Adipocyte (in vitro differentiated cells): ENCODE measurements at regions not wholly inside any gene's neighbourhood (a gene's known extent, or its start where the extent isn't known, plus 50 kb on each side); places are given as distances from the start of the nearest gene placed in this dataset.

ENCODE experiments used
- DNase-seq: peaks from one replicate; pipeline ENCODE4 v3.0.0-alpha.2; 2015; ENCODE audit warnings: low read depth
- H3K27me3 ChIP-seq: replicated peaks from 2 replicates; pipeline ENCODE4 v1.7.0; 2013; ENCODE audit warnings: mild to moderate bottlenecking, low read length, moderate library complexity; ENCODE audit not compliant: control insufficient read depth, insufficient read depth
- H3K36me3 ChIP-seq: 2 replicates; pipeline ENCODE4 v1.7.0; 2013; ENCODE audit warnings: low read length, mild to moderate bottlenecking, moderate library complexity; ENCODE audit not compliant: control insufficient read depth, insufficient read depth, severe bottlenecking
- H3K4me1 ChIP-seq: 2 replicates; pipeline ENCODE4 v1.7.0; 2013; ENCODE audit warnings: mild to moderate bottlenecking, low read length, moderate library complexity; ENCODE audit not compliant: control insufficient read depth, insufficient read depth
- H3K4me3 ChIP-seq: 2 replicates; pipeline ENCODE4 v1.7.0; 2013; ENCODE audit warnings: mild to moderate bottlenecking, low read length, moderate library complexity
- H3K9ac ChIP-seq: 2 replicates; pipeline ENCODE4 v1.7.0; 2013; ENCODE audit warnings: mild to moderate bottlenecking, low read length, moderate library complexity
- H3K9me3 ChIP-seq: 2 replicates; pipeline ENCODE4 v1.7.0; 2013; ENCODE audit warnings: mild to moderate bottlenecking, low read length, moderate library complexity; ENCODE audit not compliant: control insufficient read depth

GRCh38 chr9:13963005-13963653 lies 350.8 kb downstream of the NFIB start:
- H3K4me1 ChIP-seq = peaks cover 25% of the 10 kb centered on the region
- no peaks in the 10 kb centered on the region for H3K36me3 ChIP-seq
- H3K4me3 ChIP-seq = no peak overlapping the region
- DNase-seq = no peak
- H3K27me3 ChIP-seq = no peaks in the 10 kb centered on the region
- no peak overlapping the region for H3K9ac ChIP-seq
- no peaks in the 10 kb centered on the region for H3K9me3 ChIP-seq

GRCh38 chr9:13962006-13962405 lies 351.9 kb downstream of the NFIB start:
- Histone ChIP-seq H3K36me3 (no peaks in the 10 kb centered on the region), H3K9me3 (no peaks in the 10 kb centered on the region), H3K4me1 (peaks cover 29% of the 10 kb centered on the region), H3K27me3 (no peaks in the 10 kb centered on the region), H3K9ac (peak overlapping the region; percentile 9), H3K4me3 (peak overlapping the region; percentile 8)
- DNase-seq = no peak

GRCh38 chr9:13960011-13960765 lies 353.8 kb downstream of the NFIB start:
- Histone ChIP-seq H3K36me3 (no peaks in the 10 kb centered on the region), H3K9me3 (no peaks in the 10 kb centered on the region), H3K4me1 (peaks cover 30% of the 10 kb centered on the region), H3K27me3 (no peaks in the 10 kb centered on the region), H3K4me3 (no peak overlapping the region), H3K9ac (no peak overlapping the region)
- DNase-seq = no peak

DNA sequence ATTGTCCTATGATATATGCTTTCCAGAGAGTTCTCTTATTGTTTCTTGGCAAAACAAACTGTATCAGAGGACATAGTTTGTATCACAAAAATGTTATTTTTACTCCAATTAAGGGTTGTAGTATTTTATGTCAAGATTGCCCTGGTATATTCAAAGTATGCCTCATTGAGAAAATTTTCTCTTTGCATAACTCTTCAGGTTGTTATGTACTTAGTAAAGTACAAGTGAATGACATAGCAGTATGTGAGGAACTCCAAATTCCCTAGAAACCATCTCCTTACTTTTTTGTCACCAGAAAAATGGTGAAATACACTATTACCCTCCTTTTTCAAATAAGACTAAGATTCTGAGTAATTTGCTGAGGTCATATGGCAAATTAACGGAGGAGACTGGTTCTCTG lies 355.3 kb downstream of the NFIB start:
- no peaks in the 10 kb centered on the region for H3K27me3 ChIP-seq
- DNase-seq = no peak
- H3K4me3 ChIP-seq = no peak overlapping the region
- H3K4me1 ChIP-seq = peaks cover 30% of the 10 kb centered on the region
- no peaks in the 10 kb centered on the region for H3K9me3 ChIP-seq
- H3K9ac ChIP-seq = no peak overlapping the region
- H3K36me3 ChIP-seq = no peaks in the 10 kb centered on the region

GRCh38 chr9:13957089-13957488 lies 356.9 kb downstream of the NFIB start:
- Histone ChIP-seq H3K9ac (no peak overlapping the region), H3K4me3 (no peak overlapping the region), H3K9me3 (no peaks in the 10 kb centered on the region), H3K36me3 (no peaks in the 10 kb centered on the region), H3K27me3 (no peaks in the 10 kb centered on the region), H3K4me1 (peaks cover 27% of the 10 kb centered on the region)
- DNase-seq = no peak

DNA sequence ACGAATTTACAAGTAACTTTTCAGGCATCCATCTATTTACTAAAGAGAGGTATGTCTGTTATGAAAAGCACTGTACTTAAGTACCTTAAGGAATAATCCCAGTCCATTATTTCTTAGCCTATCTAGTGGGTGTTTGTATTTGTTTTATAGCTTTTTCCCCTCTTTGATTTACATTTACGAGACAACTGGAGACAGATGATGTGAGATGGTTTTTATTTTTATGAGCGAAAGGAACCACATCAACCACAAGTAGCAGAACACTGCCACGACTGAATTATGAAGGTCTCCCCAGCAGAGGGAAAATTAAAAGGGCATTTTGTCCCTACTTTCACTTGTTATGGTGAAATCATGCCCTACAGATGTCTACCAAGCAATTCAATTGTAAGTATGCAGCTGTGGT lies 357.8 kb downstream of the NFIB start:
- no peak overlapping the region for H3K4me3 ChIP-seq
- no peak for DNase-seq

DNA sequence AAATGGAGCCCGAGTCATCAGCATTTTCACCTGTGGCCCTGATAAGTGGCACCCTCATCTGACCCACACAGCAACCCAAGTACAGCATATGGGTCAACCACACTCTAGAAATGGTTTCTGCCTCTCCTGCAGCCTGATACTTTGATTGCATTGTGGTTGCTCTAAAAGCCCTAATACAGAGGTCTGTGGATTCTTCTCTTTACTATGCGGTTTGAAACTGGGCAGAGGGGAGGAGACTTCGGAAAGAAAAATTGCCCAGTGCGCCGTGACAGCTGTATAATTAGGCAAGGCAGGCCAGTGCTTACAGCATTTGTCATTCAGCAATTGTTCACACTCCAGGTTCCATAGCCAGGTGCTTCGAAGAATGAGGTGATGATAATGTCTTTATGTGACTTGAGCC lies 361.0 kb downstream of the NFIB start:
- H3K4me1 ChIP-seq = peaks cover 5% of the 10 kb centered on the region
- no peaks in the 10 kb centered on the region for H3K36me3 ChIP-seq
- H3K9ac ChIP-seq = no peak overlapping the region
- no peak overlapping the region for H3K4me3 ChIP-seq
- H3K27me3 ChIP-seq = no peaks in the 10 kb centered on the region
- H3K9me3 ChIP-seq = no peaks in the 10 kb centered on the region
- DNase-seq = no peak

More for the DNA sequence above, 357.8 kb downstream of the NFIB start:
- Histone ChIP-seq H3K4me1 (peaks cover 21% of the 10 kb centered on the region), H3K27me3 (no peaks in the 10 kb centered on the region), H3K36me3 (no peaks in the 10 kb centered on the region), H3K9me3 (no peaks in the 10 kb centered on the region), H3K9ac (no peak overlapping the region)

- no peak for DNase-seq
- Histone ChIP-seq H3K4me3 (no peak overlapping the region), H3K36me3 (no peaks in the 10 kb centered on the region), H3K9me3 (no peaks in the 10 kb centered on the region), H3K27me3 (no peaks in the 10 kb centered on the region), H3K9ac (no peak overlapping the region), H3K4me1 (no peaks in the 10 kb centered on the region)
Observed at GRCh38 chr9:13948037-13948436, 365.9 kb downstream of the NFIB start.

DNA sequence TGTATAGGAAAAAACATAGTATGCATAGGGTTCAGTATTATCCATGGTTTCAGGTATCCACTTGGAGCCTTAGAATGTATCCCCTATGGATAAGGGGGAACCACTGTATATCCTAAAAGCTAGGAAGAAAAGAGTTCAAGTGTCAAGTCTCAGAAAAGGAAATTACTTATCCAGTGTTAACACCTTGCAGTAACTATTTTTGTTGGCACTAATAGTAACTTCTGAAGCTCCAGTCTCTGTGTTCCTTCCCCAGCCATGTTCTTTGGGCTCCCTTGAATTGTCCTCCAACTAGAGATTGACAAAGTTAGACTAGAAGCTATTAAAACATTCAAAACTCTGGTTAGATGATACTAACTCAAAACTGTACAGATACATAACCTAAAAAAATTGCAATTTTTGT lies 370.8 kb downstream of the NFIB start:
- Histone ChIP-seq H3K36me3 (no peaks in the 10 kb centered on the region), H3K27me3 (no peaks in the 10 kb centered on the region), H3K4me1 (peaks cover 22% of the 10 kb centered on the region), H3K9me3 (no peaks in the 10 kb centered on the region), H3K4me3 (no peak overlapping the region), H3K9ac (no peak overlapping the region)
- DNase-seq = no peak

DNA sequence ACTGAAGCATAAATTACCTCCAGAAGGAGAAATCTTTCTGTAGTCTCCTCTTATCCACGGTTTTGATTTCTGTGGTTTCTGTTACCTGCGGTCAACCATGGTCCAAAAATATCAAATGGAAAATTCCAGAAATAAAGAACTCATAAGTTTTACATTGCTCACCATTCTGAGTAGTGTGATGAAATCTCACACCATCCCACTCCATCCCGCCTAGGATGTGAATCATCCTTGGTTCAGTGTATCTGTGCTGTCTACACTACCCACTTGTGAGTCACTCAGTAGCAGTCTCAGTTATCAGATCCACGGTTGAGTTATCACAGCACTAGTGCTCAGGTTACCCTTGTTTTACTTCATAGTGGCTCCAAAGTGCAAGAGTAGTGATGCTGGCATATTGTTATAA lies 371.2 kb downstream of the NFIB start:
- Histone ChIP-seq H3K4me1 (peaks cover 22% of the 10 kb centered on the region), H3K36me3 (no peaks in the 10 kb centered on the region), H3K27me3 (no peaks in the 10 kb centered on the region), H3K9me3 (no peaks in the 10 kb centered on the region), H3K9ac (no peak overlapping the region), H3K4me3 (no peak overlapping the region)
- DNase-seq = peak; percentile 88

- Histone ChIP-seq H3K9me3 (no peaks in the 10 kb centered on the region), H3K4me3 (no peak overlapping the region), H3K36me3 (no peaks in the 10 kb centered on the region), H3K4me1 (peaks cover 22% of the 10 kb centered on the region), H3K9ac (no peak overlapping the region), H3K27me3 (no peaks in the 10 kb centered on the region)
- DNase-seq = no peak
Observed at GRCh38 chr9:13942201-13942600, 371.7 kb downstream of the NFIB start.
